HL-60 (cell line): ENCODE measurements at regions not wholly inside any gene's neighbourhood (a gene's known extent, or its start where the extent isn't known, plus 50 kb on each side); places are given as distances from the start of the nearest gene placed in this dataset.

ENCODE experiments used
- DNase-seq, 2 experiments: peaks; one replicate each; pipeline ENCODE4 v3.0.0-alpha.2; 2010 to 2020; ENCODE audit warnings: low read depth in 1 of 2, low spot score in 1 of 2
- H3K27ac ChIP-seq: fragments of 250-450 bp; sonication (Bioruptor Pico); replicated peaks from 2 replicates; pipeline ENCODE4 v1.5.1; 2020; ENCODE audit warnings: mild to moderate bottlenecking, moderate library complexity
- H3K27me3 ChIP-seq: fragments of 250-450 bp; sonication (Bioruptor Pico); 2 replicates; pipeline ENCODE4 v1.5.1; 2021; ENCODE audit warnings: mild to moderate bottlenecking, moderate library complexity; ENCODE audit not compliant: insufficient read depth, poor library complexity, severe bottlenecking
- H3K4me3 ChIP-seq: replicated peaks from 2 replicates; pipeline ENCODE4 v1.5.1; 2011; ENCODE audit warnings: mild to moderate bottlenecking, control low read depth, low read length; ENCODE audit not compliant: insufficient read depth
- GABPA ChIP-seq: IDR thresholded peaks from 2 replicates; pipeline ENCODE4 v1.6.1; 2012; ENCODE audit warnings: low read depth
- POLR2AphosphoS5 ChIP-seq: IDR thresholded peaks from 2 replicates; pipeline ENCODE4 v1.6.1; 2012; ENCODE audit warnings: low read depth
- SPI1 ChIP-seq: IDR thresholded peaks from 2 replicates; pipeline ENCODE4 v1.6.1; 2012; ENCODE audit warnings: low read depth, mild to moderate bottlenecking, borderline replicate concordance
- TF ChIP-seq, protein P1 (sequence below): IDR thresholded peaks from one replicate; pipeline ENCODE4 v1.5.1; 2011; ENCODE audit warnings: low read length, control low read depth, inconsistent platforms; ENCODE audit not compliant: insufficient read depth
- TF ChIP-seq, protein P2 (sequence below): IDR thresholded peaks from 2 replicates; pipeline ENCODE4 v1.6.1; 2012; ENCODE audit warnings: low read depth; ENCODE audit not compliant: insufficient replicate concordance

GRCh38 chr21:22898051-22898665 lies 1899.9 kb downstream of the NCAM2 start:
- H3K27me3 ChIP-seq, result no peaks in the 10 kb centered on the region
- no peak for TF ChIP-seq GABPA
- peak; percentile 70; the same call in 1 of the 2 replicates for TF ChIP-seq SPI1
- no peak overlapping the region for H3K27ac ChIP-seq
- DNase-seq, result peak in 1 of 2 experiments; percentile 3
- no peak overlapping the region for H3K4me3 ChIP-seq

- Histone ChIP-seq H3K27ac (no peak overlapping the region), H3K27me3 (no peaks in the 10 kb centered on the region)
- DNase-seq, result no peak
Measured at GRCh38 chr21:22900490-22900889, 1902.3 kb downstream of the NCAM2 start.

GRCh38 chr21:22903851-22904250 lies 1905.6 kb downstream of the NCAM2 start:
- Histone ChIP-seq H3K4me3 (no peak overlapping the region), H3K27me3 (no peaks in the 10 kb centered on the region), H3K27ac (no peak overlapping the region)
- TF ChIP-seq, protein P1, sequence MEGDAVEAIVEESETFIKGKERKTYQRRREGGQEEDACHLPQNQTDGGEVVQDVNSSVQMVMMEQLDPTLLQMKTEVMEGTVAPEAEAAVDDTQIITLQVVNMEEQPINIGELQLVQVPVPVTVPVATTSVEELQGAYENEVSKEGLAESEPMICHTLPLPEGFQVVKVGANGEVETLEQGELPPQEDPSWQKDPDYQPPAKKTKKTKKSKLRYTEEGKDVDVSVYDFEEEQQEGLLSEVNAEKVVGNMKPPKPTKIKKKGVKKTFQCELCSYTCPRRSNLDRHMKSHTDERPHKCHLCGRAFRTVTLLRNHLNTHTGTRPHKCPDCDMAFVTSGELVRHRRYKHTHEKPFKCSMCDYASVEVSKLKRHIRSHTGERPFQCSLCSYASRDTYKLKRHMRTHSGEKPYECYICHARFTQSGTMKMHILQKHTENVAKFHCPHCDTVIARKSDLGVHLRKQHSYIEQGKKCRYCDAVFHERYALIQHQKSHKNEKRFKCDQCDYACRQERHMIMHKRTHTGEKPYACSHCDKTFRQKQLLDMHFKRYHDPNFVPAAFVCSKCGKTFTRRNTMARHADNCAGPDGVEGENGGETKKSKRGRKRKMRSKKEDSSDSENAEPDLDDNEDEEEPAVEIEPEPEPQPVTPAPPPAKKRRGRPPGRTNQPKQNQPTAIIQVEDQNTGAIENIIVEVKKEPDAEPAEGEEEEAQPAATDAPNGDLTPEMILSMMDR, result no peak
- TF ChIP-seq POLR2AphosphoS5 (no peak), GABPA (no peak), SPI1 (no peak)
- TF ChIP-seq, protein P2, sequence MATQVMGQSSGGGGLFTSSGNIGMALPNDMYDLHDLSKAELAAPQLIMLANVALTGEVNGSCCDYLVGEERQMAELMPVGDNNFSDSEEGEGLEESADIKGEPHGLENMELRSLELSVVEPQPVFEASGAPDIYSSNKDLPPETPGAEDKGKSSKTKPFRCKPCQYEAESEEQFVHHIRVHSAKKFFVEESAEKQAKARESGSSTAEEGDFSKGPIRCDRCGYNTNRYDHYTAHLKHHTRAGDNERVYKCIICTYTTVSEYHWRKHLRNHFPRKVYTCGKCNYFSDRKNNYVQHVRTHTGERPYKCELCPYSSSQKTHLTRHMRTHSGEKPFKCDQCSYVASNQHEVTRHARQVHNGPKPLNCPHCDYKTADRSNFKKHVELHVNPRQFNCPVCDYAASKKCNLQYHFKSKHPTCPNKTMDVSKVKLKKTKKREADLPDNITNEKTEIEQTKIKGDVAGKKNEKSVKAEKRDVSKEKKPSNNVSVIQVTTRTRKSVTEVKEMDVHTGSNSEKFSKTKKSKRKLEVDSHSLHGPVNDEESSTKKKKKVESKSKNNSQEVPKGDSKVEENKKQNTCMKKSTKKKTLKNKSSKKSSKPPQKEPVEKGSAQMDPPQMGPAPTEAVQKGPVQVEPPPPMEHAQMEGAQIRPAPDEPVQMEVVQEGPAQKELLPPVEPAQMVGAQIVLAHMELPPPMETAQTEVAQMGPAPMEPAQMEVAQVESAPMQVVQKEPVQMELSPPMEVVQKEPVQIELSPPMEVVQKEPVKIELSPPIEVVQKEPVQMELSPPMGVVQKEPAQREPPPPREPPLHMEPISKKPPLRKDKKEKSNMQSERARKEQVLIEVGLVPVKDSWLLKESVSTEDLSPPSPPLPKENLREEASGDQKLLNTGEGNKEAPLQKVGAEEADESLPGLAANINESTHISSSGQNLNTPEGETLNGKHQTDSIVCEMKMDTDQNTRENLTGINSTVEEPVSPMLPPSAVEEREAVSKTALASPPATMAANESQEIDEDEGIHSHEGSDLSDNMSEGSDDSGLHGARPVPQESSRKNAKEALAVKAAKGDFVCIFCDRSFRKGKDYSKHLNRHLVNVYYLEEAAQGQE, result no peak
- no peak for DNase-seq

More at GRCh38 chr21:22900490-22900889, 1902.3 kb downstream of the NCAM2 start:
- no peak overlapping the region for H3K4me3 ChIP-seq
- TF ChIP-seq GABPA, result no peak
- no peak for TF ChIP-seq POLR2AphosphoS5
- TF ChIP-seq, protein P1, result no peak
- TF ChIP-seq, protein P2, result no peak

- Histone ChIP-seq H3K27ac (no peak overlapping the region), H3K27me3 (no peaks in the 10 kb centered on the region), H3K4me3 (no peak overlapping the region)
- DNase-seq, result no peak
- TF ChIP-seq GABPA (no peak), POLR2AphosphoS5 (no peak), SPI1 (no peak)
- TF ChIP-seq, protein P1, result no peak
- TF ChIP-seq, protein P2, result no peak
Measured at GRCh38 chr21:22904385-22904784, 1906.2 kb downstream of the NCAM2 start.
